ENCODE measurements at regions not wholly inside any gene's neighbourhood (a gene's known extent, or its start where the extent isn't known, plus 50 kb on each side); places are given as distances from the start of the nearest gene placed in this dataset.
A peak's percentile ranks its signal among the peaks of the same experiment; 100 is the strongest.

DNA sequence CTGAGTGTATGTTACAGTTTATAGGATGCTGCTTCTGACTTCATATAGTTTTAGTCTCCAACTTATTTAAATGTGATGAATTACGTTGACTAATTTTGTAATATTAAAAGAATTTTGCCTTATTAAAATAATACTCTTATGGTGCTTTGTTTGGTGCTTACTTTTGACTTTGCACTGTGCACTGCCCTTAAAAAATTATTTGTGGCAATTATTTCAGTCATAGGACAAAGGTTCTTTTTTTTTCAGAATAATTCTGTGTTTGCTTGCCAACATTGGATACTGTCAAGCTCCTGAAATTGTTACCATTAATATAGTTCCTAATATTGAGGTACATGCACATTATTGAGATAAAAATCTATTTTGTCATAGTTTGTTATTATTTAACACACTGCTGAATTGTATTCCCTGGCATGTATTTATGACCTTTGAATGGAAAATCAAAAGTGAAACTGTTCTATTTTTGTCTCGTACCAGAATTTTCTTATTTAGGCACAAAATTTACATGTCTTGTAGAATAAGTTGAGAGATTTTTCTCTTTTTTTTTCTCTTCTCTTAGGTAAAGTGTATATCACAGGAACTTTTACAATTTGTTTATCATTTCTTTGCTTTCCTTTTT is 572.8 kb upstream of the KLHL29 start:
- H3K4me3 ChIP-seq (ENCODE audit: low read length) = no peak overlapping the region
- TF ChIP-seq, protein P1, sequence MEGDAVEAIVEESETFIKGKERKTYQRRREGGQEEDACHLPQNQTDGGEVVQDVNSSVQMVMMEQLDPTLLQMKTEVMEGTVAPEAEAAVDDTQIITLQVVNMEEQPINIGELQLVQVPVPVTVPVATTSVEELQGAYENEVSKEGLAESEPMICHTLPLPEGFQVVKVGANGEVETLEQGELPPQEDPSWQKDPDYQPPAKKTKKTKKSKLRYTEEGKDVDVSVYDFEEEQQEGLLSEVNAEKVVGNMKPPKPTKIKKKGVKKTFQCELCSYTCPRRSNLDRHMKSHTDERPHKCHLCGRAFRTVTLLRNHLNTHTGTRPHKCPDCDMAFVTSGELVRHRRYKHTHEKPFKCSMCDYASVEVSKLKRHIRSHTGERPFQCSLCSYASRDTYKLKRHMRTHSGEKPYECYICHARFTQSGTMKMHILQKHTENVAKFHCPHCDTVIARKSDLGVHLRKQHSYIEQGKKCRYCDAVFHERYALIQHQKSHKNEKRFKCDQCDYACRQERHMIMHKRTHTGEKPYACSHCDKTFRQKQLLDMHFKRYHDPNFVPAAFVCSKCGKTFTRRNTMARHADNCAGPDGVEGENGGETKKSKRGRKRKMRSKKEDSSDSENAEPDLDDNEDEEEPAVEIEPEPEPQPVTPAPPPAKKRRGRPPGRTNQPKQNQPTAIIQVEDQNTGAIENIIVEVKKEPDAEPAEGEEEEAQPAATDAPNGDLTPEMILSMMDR (conservative IDR thresholded peaks at IDR 0.05; ENCODE audit: low read depth, low read length) = no peak
- no peak for DNase-seq (ENCODE audit: low read depth)

DNA sequence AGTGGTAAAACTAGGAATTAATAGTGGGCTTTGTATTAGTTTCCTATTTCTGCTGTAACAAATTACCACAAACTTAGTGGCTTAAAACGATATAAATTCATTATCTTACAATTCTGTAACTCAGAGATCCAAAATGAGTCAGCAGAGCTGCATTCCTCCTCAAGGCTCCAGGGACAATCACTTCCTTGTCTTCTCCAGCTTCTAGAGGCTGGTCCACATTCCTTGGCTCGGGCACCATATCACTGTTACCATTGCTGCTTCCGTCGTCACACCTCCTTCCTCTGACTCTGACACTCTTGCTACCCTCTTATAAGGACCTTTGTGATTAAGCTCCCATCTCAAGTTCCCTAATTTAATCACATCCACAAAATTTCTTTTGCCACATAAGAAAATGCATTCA is 567.8 kb upstream of the KLHL29 start:
- DNase-seq (ENCODE audit: low read depth) = peak; percentile 54
- no peak overlapping the region for H3K4me3 ChIP-seq (ENCODE audit: low read length)

DNA sequence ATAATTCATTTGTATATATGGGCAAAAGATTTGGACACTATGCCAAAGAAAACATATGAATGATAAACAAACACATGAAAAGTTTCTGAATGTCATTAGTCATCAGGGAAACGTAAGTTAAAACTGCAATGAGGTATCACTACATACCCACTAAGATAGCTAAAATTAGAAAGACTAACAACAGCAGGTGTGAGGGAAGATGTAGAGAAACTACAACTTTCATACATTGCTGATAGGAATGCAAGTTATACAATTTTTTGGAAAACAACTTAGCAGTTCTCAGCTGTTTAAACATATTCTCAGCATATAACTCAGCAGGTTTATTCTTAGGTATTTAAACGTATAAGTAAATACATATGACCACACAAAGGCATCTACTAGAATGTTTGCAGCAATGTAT is 563.5 kb upstream of the KLHL29 start:
- H3K4me3 ChIP-seq (ENCODE audit: low read length) = no peak overlapping the region
- no peak for DNase-seq (ENCODE audit: low read depth)
- TF ChIP-seq, protein P1 (conservative IDR thresholded peaks at IDR 0.05; ENCODE audit: low read depth, low read length) = no peak

More for the DNA sequence above, 567.8 kb upstream of the KLHL29 start:
- TF ChIP-seq, protein P1 (conservative IDR thresholded peaks at IDR 0.05; ENCODE audit: low read depth, low read length) = no peak

DNA sequence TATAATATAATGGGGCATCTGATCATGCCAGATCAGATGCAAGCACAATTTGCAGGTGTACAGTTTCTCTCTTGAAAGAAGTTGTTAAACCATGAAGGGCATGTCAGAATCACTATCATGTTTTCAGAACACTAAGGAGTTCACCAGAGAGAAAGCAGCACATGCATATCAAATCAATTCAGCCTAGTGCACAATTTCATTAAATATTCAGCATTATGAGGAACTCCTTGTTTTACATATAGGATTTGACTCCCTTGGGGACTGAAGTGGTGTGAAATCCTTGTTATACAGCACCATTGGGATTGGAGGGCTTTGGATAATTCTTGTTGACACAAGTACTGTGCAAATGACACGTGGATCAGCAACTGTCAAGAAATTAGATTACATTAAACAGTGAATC is 562.1 kb upstream of the KLHL29 start:
- TF ChIP-seq, protein P1 (conservative IDR thresholded peaks at IDR 0.05; ENCODE audit: low read depth, low read length) = no peak
- no peak overlapping the region for H3K4me3 ChIP-seq (ENCODE audit: low read length)
- DNase-seq (ENCODE audit: low read depth) = no peak

DNA sequence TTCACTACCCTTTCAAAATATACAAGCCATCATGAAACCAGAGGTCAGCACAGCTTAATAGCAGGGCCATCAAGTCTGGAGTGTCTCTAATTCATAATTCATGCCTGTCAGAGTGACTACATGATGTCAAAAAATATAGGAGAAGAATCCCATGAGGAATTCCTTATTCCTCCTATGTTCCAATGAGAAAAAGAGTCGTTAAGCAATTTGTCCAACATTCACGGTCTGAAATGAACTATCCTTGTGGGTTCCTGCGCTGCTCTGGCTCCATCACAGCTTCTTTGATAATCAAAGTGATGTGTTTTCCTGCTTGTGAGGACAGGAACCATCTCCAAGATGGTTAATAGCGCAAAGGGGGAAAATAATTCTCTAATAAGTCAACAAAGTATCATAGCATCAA is 560.4 kb upstream of the KLHL29 start:
- TF ChIP-seq, protein P1 (conservative IDR thresholded peaks at IDR 0.05; ENCODE audit: low read depth, low read length) = no peak
- DNase-seq (ENCODE audit: low read depth) = no peak
- H3K4me3 ChIP-seq (ENCODE audit: low read length) = no peak overlapping the region

DNA sequence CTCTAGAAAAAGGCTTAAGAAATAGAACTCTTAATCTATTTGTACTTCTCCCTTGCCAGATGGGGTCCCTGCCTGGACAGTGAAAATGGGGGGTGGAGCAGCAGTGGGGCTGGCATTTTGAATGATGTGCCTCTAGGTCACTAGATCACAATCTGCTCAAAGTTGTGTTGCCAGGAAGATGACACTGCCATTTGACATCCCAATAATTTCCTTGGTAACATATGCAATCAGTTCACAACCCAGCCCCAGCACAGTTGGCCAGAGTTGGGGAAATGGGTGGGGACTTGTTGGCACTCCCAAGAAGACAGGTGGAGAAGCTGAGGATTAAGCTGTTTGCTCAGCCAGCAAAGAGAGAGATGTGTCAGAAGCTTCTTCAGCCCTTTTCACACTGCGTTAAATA is 558.3 kb upstream of the KLHL29 start:
- TF ChIP-seq, protein P1 (conservative IDR thresholded peaks at IDR 0.05; ENCODE audit: low read depth, low read length) = no peak
- DNase-seq (ENCODE audit: low read depth) = no peak
- H3K4me3 ChIP-seq (ENCODE audit: low read length) = no peak overlapping the region

DNA sequence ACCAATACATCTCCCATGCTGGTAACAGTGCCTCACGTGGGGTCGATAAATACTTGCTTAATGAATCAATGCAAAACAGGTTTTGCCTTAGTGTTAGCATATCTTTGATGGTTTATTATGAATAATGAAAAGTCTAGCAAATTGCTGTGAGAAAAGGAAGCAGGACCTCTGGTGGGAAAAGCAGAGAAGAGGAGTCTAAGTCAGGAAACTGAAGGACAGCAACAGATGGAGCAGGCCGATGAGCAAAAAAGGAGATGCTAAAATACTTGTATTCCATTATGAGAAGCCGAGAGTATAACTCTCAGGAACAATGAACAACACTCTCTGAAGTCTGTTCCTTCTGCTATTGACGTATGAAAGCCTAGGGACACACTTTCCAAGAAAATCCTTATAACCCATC is 555.2 kb upstream of the KLHL29 start:
- TF ChIP-seq, protein P1 (conservative IDR thresholded peaks at IDR 0.05; ENCODE audit: low read depth, low read length) = no peak
- no peak overlapping the region for H3K4me3 ChIP-seq (ENCODE audit: low read length)
- DNase-seq (ENCODE audit: low read depth) = no peak

All from retinal pigment epithelial cell (primary cell).